Motor neuron (in vitro differentiated cells): ENCODE measurements at regions not wholly inside any gene's neighbourhood (a gene's known extent, or its start where the extent isn't known, plus 50 kb on each side); places are given as distances from the start of the nearest gene placed in this dataset.

Source experiments
- ATAC-seq, 8 experiments: fragments of 200-7000 bp; cut with Tn5 transposase; replicated peaks in 6 of 8; 2 replicates each; pipeline ENCODE4 v1.8.0; 2021; ENCODE audit warnings: mild to moderate bottlenecking in 8 of 8, moderate library complexity in 8 of 8
- H3K27ac ChIP-seq, 2 donors: fragments of 250-450 bp; sonication (Bioruptor Pico); 2 replicates each; pipeline ENCODE4 v1.9.0; 2021; ENCODE audit warnings: antibody characterized with exemption in 2 of 2, mild to moderate bottlenecking in 2 of 2, moderate library complexity in 1 of 2
- H3K4me1 ChIP-seq, 2 donors: fragments of 250-450 bp; sonication (Bioruptor Pico); replicated peaks in 1 of 2; 2 replicates each; pipeline ENCODE4 v1.6.1; 2021; ENCODE audit warnings: antibody characterized with exemption in 2 of 2, mild to moderate bottlenecking in 2 of 2, moderate library complexity in 1 of 2
- H3K4me3 ChIP-seq, 5 donors: fragments of 250-450 bp; sonication (Bioruptor Pico); 2 replicates each; pipeline ENCODE4 v1.9.0; 2021; ENCODE audit warnings: antibody characterized with exemption in 5 of 5, mild to moderate bottlenecking in 5 of 5, moderate library complexity in 4 of 5
- WGBS, 10 experiments: fragments of 450-650 bp; shearing (Covaris generic); methylation state at CpG; one replicate each; pipeline ENCODE4 v1.0.0; 2022; 5-methylcytosine and 5-hydroxymethylcytosine counted together
- in situ Hi-C, 9 experiments: fragments of 400-800 bp; cut with MboI; loops; one replicate each; pipeline ENCODE4 v1.15.0; 2021; ENCODE audit warnings: low sequenced_read_pairs in 9 of 9, low pct_unique_long_range_greater_than_20kb in 2 of 9; ENCODE audit not compliant: unreplicated experiment in 9 of 9

GRCh38 chr1:118275472-118276115 lies 90.6 kb upstream of the SPAG17 start:
- peak in 6 of 8 experiments; percentile 52 to 97 (median 86) for ATAC-seq
- in situ Hi-C loops: no loop called here
- peaks cover 13 to 21% of the 10 kb centered on the region in 2 donors for H3K4me1 ChIP-seq
- H3K4me3 ChIP-seq: no peak overlapping the region
- H3K27ac ChIP-seq: no peak overlapping the region
- 0 to 65% (median 30%) methylated on average over 1 to 8 of the region's 8 CpGs for WGBS, 10 experiments

GRCh38 chr1:118272884-118273283 lies 87.9 kb upstream of the SPAG17 start:
- H3K4me3 ChIP-seq: no peak overlapping the region

GRCh38 chr1:118271883-118272282 lies 86.9 kb upstream of the SPAG17 start:
- in situ Hi-C loops: no loop called here
- Histone ChIP-seq H3K4me1 (peaks cover 22 to 25% of the 10 kb centered on the region in 2 donors), H3K27ac (no peak overlapping the region), H3K4me3 (no peak overlapping the region)
- no peak for ATAC-seq
- WGBS, 10 experiments: 60 to 100% (median 87%) methylated on average over 1 to 3 of the region's 3 CpGs; no CpG with 5 or more reads in 2 of the 10 experiments

More at GRCh38 chr1:118272884-118273283, 87.9 kb upstream of the SPAG17 start:
- in situ Hi-C loops: no loop called here
- H3K27ac ChIP-seq: no peak overlapping the region
- peaks cover 22 to 25% of the 10 kb centered on the region in 2 donors for H3K4me1 ChIP-seq
- ATAC-seq: no peak
- 61 to 100% (median 81%) methylated on average over 1 to 5 of the region's 5 CpGs for WGBS, 10 experiments

GRCh38 chr1:118269598-118269997 lies 84.6 kb upstream of the SPAG17 start:
- ATAC-seq: peak in 5 of 8 experiments; percentile 32 to 52 (median 37)
- in situ Hi-C loops: no loop called here
- Histone ChIP-seq H3K27ac (no peak overlapping the region), H3K4me1 (peaks cover 8 to 9% of the 10 kb centered on the region in 2 donors), H3K4me3 (no peak overlapping the region)
- WGBS, 10 experiments: 20 to 100% (median 72%) methylated on average over 1 to 2 of the region's 2 CpGs; no CpG with 5 or more reads in 4 of the 10 experiments

GRCh38 chr1:118266436-118266835 lies 81.4 kb upstream of the SPAG17 start:
- Histone ChIP-seq H3K4me3 (no peak overlapping the region), H3K4me1 (peaks cover 3 to 9% of the 10 kb centered on the region in 2 donors), H3K27ac (no peak overlapping the region)
- WGBS, 10 experiments: 18 to 100% (median 88%) methylated on average over 1 to 3 of the region's 3 CpGs; no CpG with 5 or more reads in 2 of the 10 experiments
- no peak for ATAC-seq
- in situ Hi-C loops: no loop called here

- Histone ChIP-seq H3K4me3 (no peak overlapping the region), H3K27ac (no peak overlapping the region), H3K4me1 (peaks cover 0 to 3% of the 10 kb centered on the region in 2 donors)
- ATAC-seq: peak in 2 of 8 experiments; percentile 67 to 81
- WGBS, 10 experiments: 57 to 100% (median 92%) methylated on average over 2 to 3 of the region's 3 CpGs; no CpG with 5 or more reads in 2 of the 10 experiments
- in situ Hi-C loops: no loop called here
Measured at GRCh38 chr1:118264343-118264742, 79.3 kb upstream of the SPAG17 start.

- in situ Hi-C loops: no loop called here
Measured at GRCh38 chr1:118262865-118263264, 77.8 kb upstream of the SPAG17 start.

GRCh38 chr1:118258975-118259374 lies 73.9 kb upstream of the SPAG17 start:
- no peak overlapping the region for H3K27ac ChIP-seq
- no peaks in the 10 kb centered on the region for H3K4me1 ChIP-seq
- 79 to 96% (median 93%) methylated on average over 2 to 7 of the region's 8 CpGs; no CpG with 5 or more reads in 2 of the 10 experiments for WGBS, 10 experiments
- ATAC-seq: no peak
- H3K4me3 ChIP-seq: no peak overlapping the region
- in situ Hi-C loops: no loop called here

More at GRCh38 chr1:118262865-118263264, 77.8 kb upstream of the SPAG17 start:
- WGBS, 10 experiments: 38 to 100% (median 100%) methylated on average over 1 to 2 of the region's 2 CpGs; no CpG with 5 or more reads in 6 of the 10 experiments
- Histone ChIP-seq H3K27ac (no peak overlapping the region), H3K4me3 (no peak overlapping the region), H3K4me1 (no peaks in the 10 kb centered on the region)
- no peak for ATAC-seq

- peaks cover 8% of the 10 kb centered on the region in 2 donors for H3K4me1 ChIP-seq
- no peak overlapping the region for H3K27ac ChIP-seq
- in situ Hi-C loops: no loop called here
- no peak overlapping the region for H3K4me3 ChIP-seq
- peak in 2 of 8 experiments; percentile 37 to 49 for ATAC-seq
Measured at GRCh38 chr1:118257946-118258345, 72.9 kb upstream of the SPAG17 start.

GRCh38 chr1:118254491-118255425 lies 69.7 kb upstream of the SPAG17 start:
- peak in 2 of 8 experiments; percentile 21 to 28 for ATAC-seq
- Histone ChIP-seq H3K4me1 (peaks cover 15 to 16% of the 10 kb centered on the region in 2 donors), H3K4me3 (no peak overlapping the region), H3K27ac (no peak overlapping the region)
- WGBS, 10 experiments: 50 to 100% (median 93%) methylated on average over 1 to 4 of the region's 4 CpGs; no CpG with 5 or more reads in 1 of the 10 experiments
- in situ Hi-C loops: no loop called here

- 29 to 100% (median 72%) methylated on average over 1 to 2 of the region's 2 CpGs; no CpG with 5 or more reads in 1 of the 10 experiments for WGBS, 10 experiments
- Histone ChIP-seq H3K4me3 (no peak overlapping the region), H3K27ac (no peak overlapping the region), H3K4me1 (peaks cover 15 to 16% of the 10 kb centered on the region in 2 donors)
- in situ Hi-C loops: no loop called here
- ATAC-seq: no peak
Measured at GRCh38 chr1:118254001-118254400, 69.0 kb upstream of the SPAG17 start.

GRCh38 chr1:118253053-118253915 lies 68.3 kb upstream of the SPAG17 start:
- in situ Hi-C loops: no loop called here
- H3K4me3 ChIP-seq: no peak overlapping the region

More at GRCh38 chr1:118253053-118253915, 68.3 kb upstream of the SPAG17 start:
- WGBS, 10 experiments: 50 to 92% (median 78%) methylated on average over 1 to 10 of the region's 10 CpGs; no CpG with 5 or more reads in 1 of the 10 experiments
- Histone ChIP-seq H3K27ac (no peak overlapping the region), H3K4me1 (peaks cover 15 to 16% of the 10 kb centered on the region in 2 donors)
- ATAC-seq: peak in 5 of 8 experiments; percentile 64 to 86 (median 78)
